HG03064 (cell line): ENCODE measurements at regions not wholly inside any gene's neighbourhood (a gene's known extent, or its start where the extent isn't known, plus 50 kb on each side); places are given as distances from the start of the nearest gene placed in this dataset.
"Not testable (repeated sequence)": the region's sequence is repeated elsewhere in the genome, so short reads cannot be mapped to it uniquely, and the experiment has no call there.

Source experiments
- ATAC-seq: cut with Tn5 transposase; IDR thresholded peaks from one replicate; pipeline ENCODE4 v1.9.1; 2021; ENCODE audit warnings: low read depth; ENCODE audit not compliant: unreplicated experiment

GRCh38 chrX:5708251-5708650 is 520.4 kb downstream of the NLGN4X start:
- ATAC-seq: no peak

DNA sequence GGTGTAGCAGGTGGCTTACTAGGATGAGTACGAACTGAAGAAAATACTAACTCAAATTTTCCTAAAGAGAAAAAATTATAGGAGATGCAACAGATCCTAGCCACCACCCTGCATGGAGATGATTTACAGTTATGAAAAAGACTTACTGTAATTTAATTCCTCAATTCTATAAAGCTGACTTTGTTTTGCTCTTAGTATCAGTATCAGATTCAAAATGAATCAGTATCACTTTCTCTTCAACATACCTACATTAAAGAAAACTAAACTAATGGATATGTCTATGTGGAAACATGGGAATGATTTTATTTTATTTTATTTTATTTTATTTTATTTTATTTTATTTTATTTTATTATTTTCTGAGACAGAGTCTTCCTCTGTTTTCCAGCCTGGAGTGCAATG is 525.8 kb downstream of the NLGN4X start:
- ATAC-seq: no peak

DNA sequence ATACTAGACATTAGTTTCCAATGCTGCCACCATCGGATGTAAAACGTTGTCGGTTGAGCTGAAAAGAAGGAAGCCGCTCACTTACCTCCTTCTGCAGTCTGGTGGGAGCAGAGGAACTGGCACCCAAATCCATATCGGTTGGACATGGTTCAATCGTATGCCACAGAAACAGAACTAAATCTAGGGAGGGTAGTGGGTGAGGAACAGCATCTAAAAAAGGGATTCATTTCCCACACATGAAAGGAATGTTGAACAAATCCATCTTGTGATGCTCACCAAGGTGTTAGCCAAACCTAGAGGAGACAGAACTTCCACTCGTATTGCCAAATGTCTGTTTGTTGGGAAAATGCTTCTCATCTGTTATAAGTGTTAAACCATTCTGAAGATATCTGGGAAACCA is 532.7 kb downstream of the NLGN4X start:
- ATAC-seq: no peak

GRCh38 chrX:5683996-5684395 is 544.7 kb downstream of the NLGN4X start:
- no peak for ATAC-seq

DNA sequence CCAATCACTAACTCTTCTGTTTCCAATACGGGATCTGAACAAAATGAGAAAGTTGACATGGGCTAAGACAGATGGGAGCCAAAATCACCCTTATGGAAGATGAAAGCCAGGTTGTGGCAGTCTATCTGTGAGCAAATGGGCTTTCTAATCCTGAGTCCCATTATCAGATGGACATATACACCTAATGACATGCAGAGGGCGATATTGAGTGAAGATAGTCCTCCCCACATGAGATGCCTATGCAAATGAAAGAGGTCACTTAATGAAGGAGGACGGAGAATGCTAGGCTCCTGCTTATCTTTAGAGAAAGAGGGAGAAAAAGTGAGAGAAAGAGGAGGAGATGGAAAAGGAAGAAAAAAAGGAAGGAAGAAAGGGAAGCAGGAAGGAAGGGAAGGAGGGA is 547.5 kb downstream of the NLGN4X start:
- ATAC-seq: no peak

GRCh38 chrX:5674036-5674435 is 554.6 kb downstream of the NLGN4X start:
- no peak for ATAC-seq

GRCh38 chrX:5672099-5672498 is 556.6 kb downstream of the NLGN4X start:
- ATAC-seq: no peak

DNA sequence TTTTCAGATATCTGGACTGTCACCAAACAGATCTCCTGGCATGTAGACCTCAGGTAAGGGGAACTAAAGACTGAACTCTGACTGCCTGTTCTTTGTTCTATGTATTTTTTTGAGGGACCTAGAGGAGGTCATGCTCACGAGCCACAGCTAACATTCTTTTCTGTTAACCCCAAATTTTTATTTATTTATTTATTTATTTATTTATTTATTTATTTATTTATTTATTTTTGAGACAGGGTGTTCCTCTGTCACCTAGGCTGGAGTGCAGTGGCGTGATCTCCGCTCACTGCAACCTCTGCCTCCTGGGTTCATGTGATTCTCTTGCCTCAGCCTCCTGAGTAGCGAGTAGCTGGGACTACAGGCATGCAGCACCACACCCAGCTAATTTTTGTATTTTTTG is 562.0 kb downstream of the NLGN4X start:
- ATAC-seq: not testable (repeated sequence)

GRCh38 chrX:5656544-5656943 is 572.1 kb downstream of the NLGN4X start:
- no peak for ATAC-seq

GRCh38 chrX:5650904-5651303 is 577.8 kb downstream of the NLGN4X start:
- no peak for ATAC-seq

GRCh38 chrX:5648941-5649568 is 579.6 kb downstream of the NLGN4X start:
- no peak for ATAC-seq

DNA sequence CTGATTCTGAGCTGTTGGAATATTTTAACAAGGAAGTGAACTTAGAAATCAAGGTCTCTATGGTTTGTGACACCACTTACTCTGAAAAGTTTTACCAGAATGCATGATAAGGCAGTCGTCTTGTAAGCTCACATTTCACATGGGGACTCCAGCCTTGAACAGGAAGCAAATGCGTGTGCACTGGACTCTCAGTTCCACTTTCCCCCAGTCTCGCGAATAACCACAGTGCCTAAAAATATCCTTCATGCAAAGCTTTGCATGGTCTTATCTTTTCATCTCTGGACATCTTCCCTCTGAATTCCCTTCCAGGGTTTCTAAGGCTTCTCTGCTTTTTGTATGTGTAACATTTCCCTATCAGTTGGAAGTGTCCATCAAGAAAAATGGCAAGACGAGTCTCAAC is 581.8 kb downstream of the NLGN4X start:
- peak; percentile 95 for ATAC-seq

DNA sequence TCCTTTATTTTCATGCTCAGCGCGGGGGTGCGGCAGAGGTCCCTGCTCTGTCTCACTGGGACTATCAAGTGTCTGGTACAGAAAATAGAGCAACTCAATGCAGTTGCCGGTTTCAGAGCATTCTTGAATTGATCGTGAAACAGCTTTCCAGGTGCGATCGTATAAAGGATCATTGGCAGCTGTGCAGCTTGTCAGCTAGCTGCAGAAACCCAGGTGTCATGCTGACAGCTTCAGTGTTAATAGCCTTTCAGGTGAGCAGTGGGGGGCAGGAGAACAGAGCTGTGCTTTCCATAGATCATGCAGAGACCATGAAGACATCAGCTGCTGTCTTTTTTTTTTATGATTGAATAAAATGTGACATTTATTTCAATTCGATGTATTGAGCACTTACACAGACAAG is 583.9 kb downstream of the NLGN4X start:
- no peak for ATAC-seq

DNA sequence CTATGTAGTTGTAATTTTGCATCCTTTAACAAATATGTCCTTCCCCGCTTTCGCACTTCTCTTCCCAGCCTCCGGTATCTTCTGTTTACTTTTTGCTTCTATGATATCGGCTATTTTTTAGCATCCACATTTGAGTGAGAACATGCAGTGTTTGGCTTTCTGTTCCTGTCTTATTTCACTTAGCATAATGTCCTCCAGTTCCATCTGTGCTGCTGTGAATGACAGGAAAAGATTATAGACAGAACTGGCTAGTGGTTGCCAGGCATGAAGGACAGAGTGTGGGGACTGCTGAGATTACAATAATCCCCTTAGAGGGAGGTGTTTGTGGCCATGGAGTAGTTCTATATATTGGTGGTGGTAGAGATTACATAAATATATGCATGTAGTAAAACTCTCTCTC is 588.6 kb downstream of the NLGN4X start:
- no peak for ATAC-seq

DNA sequence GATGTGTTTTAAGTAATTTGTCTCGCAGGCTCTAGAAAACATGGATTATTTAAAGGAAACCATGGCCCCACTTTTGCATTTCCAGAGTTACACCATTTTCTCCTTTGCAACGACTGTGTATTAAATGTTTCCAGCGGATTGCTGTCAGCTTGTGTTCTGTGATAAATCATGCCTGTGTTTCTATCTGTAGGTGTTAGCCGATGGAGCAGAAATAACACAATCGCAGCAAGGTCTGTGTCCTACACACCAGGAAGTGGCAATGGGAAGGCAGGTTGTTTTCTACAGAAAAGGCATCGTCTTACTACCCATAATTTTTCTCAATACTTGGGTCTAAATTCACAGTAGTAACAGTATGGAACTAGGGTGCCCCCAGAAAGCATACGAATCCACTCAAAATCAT is 590.1 kb downstream of the NLGN4X start:
- ATAC-seq: no peak

DNA sequence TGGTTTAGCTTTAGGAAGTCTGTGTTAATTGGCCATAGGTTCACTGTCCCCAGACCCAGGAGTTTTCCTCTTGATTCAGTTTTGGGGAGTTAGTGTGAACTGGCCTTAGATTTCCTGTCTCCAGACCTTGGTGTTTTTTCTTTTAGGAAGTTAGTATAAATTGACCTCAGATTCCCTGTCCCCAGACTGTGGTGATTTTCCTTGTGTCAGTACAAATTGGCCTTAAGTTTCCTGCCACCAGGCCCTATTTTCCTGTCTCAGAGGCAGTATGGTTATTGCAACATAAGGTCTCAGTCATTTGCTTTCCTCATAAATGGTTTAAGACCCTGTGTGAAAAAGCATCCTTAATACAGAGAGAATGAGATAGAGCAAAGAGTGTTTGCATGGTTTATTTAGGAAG is 595.8 kb downstream of the NLGN4X start:
- ATAC-seq: no peak

DNA sequence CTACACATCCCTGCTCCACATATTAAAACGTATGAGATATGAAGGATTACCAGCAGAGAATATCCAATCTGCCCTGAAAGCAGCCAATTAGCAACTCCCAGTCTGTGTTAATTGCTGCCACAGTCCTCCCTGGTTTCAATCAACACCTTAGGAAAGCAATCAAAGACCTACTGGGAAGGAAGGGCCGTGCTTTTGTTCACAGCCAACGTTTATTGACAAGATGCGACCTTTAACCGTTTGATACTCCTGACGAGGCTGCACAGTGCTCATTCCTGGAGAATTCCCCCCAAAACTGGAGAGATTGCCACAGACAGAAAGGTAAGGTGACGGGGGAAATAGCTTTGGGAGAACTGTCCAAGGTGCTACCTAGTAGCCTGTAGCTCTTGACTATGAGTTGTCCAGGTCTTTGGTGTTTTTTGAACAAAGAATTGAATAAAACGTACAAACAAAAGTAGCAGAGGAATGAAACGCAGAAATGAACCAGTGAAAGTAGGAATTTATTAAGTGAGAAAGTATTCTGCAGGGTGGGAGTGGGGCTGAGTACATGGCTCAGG is 596.5 kb downstream of the NLGN4X start:
- ATAC-seq: no peak

GRCh38 chrX:5617666-5618065 is 611.0 kb downstream of the NLGN4X start:
- ATAC-seq: no peak

DNA sequence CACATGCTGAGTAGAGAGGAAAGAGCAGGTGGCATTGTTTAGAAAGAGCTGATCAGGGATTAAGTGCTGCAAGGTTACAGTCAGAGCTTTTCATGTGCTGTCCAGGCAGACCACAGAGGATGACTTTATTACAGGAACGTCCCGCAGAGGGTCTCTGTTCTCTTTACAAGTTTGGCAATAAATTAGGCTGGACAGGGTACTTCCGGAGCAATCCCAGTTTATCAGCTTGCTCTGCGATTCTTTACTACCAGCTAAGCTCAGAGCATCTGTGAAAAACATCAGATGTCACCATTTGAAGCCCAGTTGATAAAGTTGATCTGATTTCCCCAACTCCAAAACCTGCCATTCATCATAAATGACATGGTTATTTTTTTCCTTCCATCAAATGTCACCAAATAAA is 633.1 kb downstream of the NLGN4X start:
- no peak for ATAC-seq

DNA sequence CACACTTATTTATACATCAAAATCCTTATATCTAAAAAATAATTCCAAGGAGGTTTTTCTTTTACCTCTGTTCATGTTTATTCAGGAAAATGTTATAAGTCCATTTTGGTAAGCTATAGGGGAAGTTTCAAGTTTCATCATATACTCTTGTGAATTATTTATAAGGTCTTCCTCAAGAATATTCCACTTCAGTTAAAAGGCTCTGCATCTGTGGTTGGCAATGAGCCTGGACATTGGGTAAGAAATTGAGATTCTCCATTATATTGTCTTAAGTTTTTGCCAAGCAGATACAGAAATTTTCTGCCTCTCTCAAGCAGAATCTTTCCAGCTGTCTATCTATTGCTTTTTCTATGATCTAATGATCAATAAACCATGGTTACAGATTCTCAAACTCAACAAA is 641.9 kb downstream of the NLGN4X start:
- no peak for ATAC-seq

DNA sequence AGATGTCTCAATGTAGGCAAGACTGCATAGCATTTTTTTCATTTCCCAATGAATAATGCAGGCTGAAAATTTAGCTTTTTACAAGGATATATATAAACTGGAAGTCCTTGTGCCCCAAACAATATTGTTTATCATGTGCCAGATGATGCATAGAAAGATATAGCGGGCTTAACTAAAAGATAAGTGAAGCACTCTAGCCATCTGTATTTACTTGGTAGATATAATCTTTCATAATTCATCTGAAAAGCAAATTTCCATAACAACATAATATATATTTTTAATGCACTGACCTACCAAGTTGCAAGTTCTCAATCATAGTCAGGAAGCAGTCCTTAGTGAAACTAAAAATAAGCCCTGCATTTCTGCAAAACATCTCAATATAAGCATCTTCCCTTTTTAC is 653.3 kb downstream of the NLGN4X start:
- no peak for ATAC-seq

DNA sequence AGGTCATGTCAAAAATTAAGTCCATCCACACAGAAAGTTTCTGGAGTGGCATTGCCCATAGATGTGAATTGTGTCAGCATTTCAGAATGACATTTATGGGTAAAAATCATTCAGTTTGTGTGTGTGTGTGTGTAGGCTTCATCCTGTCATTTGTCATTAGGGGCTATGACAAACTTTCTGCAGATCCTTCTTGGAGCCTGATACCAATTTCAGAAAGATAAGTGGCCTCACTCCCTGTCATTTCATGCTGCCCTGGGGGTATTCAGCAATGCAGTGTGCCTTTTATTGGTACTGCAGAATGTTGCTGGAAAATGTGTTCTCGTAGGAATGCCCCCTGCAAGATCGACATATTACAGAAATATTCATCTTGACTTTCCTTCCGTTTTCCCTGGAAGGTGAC is 659.7 kb downstream of the NLGN4X start:
- ATAC-seq: no peak

- ATAC-seq: no peak
These were observed 669.3 kb downstream of the NLGN4X start for GRCh38 chrX:5559386-5559785.
